CD1c-positive myeloid dendritic cell (primary cell): ENCODE measurements at regions not wholly inside any gene's neighbourhood (a gene's known extent, or its start where the extent isn't known, plus 50 kb on each side); places are given as distances from the start of the nearest gene placed in this dataset.
"Not testable (repeated sequence)": the region's sequence is repeated elsewhere in the genome, so short reads cannot be mapped to it uniquely, and the experiment has no call there.

ENCODE experiments used
- DNase-seq: peaks from one replicate; pipeline ENCODE4 v3.0.0-alpha.2; 2016; ENCODE audit errors: extremely low spot score

GRCh38 chr14:38056270-38056669 lies 151.4 kb upstream of the SSTR1 start:
- DNase-seq: no peak

GRCh38 chr14:38062223-38062622 lies 145.5 kb upstream of the SSTR1 start:
- not testable (repeated sequence) for DNase-seq

- no peak for DNase-seq
These were observed 143.9 kb upstream of the SSTR1 start for GRCh38 chr14:38063711-38064320.

GRCh38 chr14:38065106-38065762 lies 142.5 kb upstream of the SSTR1 start:
- DNase-seq: peak; percentile 25

GRCh38 chr14:38070061-38070588 lies 137.6 kb upstream of the SSTR1 start:
- no peak for DNase-seq

GRCh38 chr14:38073641-38074040 lies 134.1 kb upstream of the SSTR1 start:
- no peak for DNase-seq

- no peak for DNase-seq
These were observed 133.6 kb upstream of the SSTR1 start for GRCh38 chr14:38074081-38074480.

- peak; percentile 6 for DNase-seq
These were observed 132.9 kb upstream of the SSTR1 start for GRCh38 chr14:38074754-38075153.

- DNase-seq: no peak
These were observed 129.3 kb upstream of the SSTR1 start for GRCh38 chr14:38078393-38078792.

GRCh38 chr14:38079268-38079667 lies 128.4 kb upstream of the SSTR1 start:
- DNase-seq: no peak

GRCh38 chr14:38079886-38080285 lies 127.8 kb upstream of the SSTR1 start:
- DNase-seq: no peak

- DNase-seq: no peak
These were observed 127.0 kb upstream of the SSTR1 start for GRCh38 chr14:38080696-38081095.

GRCh38 chr14:38083039-38083438 lies 124.7 kb upstream of the SSTR1 start:
- no peak for DNase-seq

GRCh38 chr14:38089123-38089522 lies 118.6 kb upstream of the SSTR1 start:
- no peak for DNase-seq

- DNase-seq: no peak
These were observed 117.2 kb upstream of the SSTR1 start for GRCh38 chr14:38090506-38090905.

- DNase-seq: no peak
These were observed 109.4 kb upstream of the SSTR1 start for GRCh38 chr14:38098074-38098836.

GRCh38 chr14:38101679-38102078 lies 106.0 kb upstream of the SSTR1 start:
- DNase-seq: no peak

GRCh38 chr14:38103542-38104225 lies 104.0 kb upstream of the SSTR1 start:
- no peak for DNase-seq

- DNase-seq: no peak
These were observed 102.5 kb upstream of the SSTR1 start for GRCh38 chr14:38105106-38105702.

GRCh38 chr14:38107216-38107631 lies 100.5 kb upstream of the SSTR1 start:
- DNase-seq: no peak

- no peak for DNase-seq
These were observed 99.0 kb upstream of the SSTR1 start for GRCh38 chr14:38108681-38109080.

- no peak for DNase-seq
These were observed 97.4 kb upstream of the SSTR1 start for GRCh38 chr14:38110258-38110657.
